Right lobe of liver (tissue), 4 donors: ENCODE measurements at regions not wholly inside any gene's neighbourhood (a gene's known extent, or its start where the extent isn't known, plus 50 kb on each side); places are given as distances from the start of the nearest gene placed in this dataset.

ENCODE experiments used
- POLR2A ChIP-seq: fragments of 450-650 bp; IDR thresholded peaks from one replicate; pipeline ENCODE4 v1.6.1; 2017; ENCODE audit warnings: antibody characterized with exemption, mild to moderate bottlenecking
- TF ChIP-seq, protein P1 (sequence below), 4 donors: fragments of 200-600 bp in 3 of 4; fragments of 450-650 bp in 1 of 4; IDR thresholded peaks; one replicate each; pipeline versions ENCODE4 v1.5.1 to v1.8.0; 2016 to 2022; ENCODE audit warnings: antibody characterized with exemption in 4 of 4, mild to moderate bottlenecking in 2 of 4
- donor health status: DM: no; HTN: no; CAD: no.
- donor health status: DM: no; HTN: no; CAD: no.
- donor health status: DM: no; HTN: yes; CAD: no.

DNA sequence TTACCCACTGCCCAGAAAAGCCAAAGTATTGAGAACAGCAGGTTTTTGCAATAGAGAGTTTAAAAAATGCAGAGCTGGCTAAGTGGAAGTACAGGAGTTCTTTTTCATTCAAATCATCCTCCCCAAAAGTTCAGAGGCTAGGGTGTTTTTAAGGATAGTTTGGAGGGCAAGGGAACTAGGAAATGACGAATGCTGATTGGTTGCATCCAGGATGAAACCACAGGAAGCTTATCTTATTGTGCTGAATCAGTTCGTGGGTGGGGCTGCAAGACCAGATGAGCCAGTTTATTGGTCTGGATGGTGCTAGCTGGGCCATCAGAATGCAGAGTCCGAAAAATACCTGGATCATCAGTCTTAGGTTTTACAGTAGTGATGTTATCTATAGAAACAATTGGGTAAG is 1427.1 kb downstream of the LRRC4C start:
- TF ChIP-seq, protein P1, sequence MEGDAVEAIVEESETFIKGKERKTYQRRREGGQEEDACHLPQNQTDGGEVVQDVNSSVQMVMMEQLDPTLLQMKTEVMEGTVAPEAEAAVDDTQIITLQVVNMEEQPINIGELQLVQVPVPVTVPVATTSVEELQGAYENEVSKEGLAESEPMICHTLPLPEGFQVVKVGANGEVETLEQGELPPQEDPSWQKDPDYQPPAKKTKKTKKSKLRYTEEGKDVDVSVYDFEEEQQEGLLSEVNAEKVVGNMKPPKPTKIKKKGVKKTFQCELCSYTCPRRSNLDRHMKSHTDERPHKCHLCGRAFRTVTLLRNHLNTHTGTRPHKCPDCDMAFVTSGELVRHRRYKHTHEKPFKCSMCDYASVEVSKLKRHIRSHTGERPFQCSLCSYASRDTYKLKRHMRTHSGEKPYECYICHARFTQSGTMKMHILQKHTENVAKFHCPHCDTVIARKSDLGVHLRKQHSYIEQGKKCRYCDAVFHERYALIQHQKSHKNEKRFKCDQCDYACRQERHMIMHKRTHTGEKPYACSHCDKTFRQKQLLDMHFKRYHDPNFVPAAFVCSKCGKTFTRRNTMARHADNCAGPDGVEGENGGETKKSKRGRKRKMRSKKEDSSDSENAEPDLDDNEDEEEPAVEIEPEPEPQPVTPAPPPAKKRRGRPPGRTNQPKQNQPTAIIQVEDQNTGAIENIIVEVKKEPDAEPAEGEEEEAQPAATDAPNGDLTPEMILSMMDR (IDR thresholded peaks at IDR 0.05): no peak
- TF ChIP-seq POLR2A: no peak
